Amniotic stem cell (primary cell): ENCODE measurements at regions not wholly inside any gene's neighbourhood (a gene's known extent, or its start where the extent isn't known, plus 50 kb on each side); places are given as distances from the start of the nearest gene placed in this dataset.
"Not testable (repeated sequence)": the region's sequence is repeated elsewhere in the genome, so short reads cannot be mapped to it uniquely, and the experiment has no call there.

Source experiments
- DNase-seq: peaks from one replicate; lab custom pipeline; 2025; lab: John Stamatoyannopoulos, UW

DNA sequence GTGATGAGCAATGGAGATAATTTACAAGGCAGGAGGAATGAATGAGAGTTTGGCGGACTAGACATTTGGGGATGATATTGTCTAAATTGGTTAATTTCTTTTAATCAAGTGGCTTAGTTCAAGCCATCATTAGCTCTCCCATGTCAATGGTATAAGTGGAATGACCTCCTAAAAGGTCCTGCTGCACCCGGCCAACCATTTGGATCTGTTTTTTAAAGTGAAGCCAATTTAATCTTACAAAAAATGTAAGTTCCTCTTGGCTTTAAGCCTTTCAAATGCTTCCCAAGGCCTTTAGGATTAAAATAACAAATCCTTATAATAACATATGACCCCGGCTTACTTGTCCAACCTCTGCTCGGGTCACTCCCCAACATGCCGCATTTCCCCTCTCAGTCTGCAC lies 484.4 kb upstream of the ADAMTS9 start:
- no peak for DNase-seq

DNA sequence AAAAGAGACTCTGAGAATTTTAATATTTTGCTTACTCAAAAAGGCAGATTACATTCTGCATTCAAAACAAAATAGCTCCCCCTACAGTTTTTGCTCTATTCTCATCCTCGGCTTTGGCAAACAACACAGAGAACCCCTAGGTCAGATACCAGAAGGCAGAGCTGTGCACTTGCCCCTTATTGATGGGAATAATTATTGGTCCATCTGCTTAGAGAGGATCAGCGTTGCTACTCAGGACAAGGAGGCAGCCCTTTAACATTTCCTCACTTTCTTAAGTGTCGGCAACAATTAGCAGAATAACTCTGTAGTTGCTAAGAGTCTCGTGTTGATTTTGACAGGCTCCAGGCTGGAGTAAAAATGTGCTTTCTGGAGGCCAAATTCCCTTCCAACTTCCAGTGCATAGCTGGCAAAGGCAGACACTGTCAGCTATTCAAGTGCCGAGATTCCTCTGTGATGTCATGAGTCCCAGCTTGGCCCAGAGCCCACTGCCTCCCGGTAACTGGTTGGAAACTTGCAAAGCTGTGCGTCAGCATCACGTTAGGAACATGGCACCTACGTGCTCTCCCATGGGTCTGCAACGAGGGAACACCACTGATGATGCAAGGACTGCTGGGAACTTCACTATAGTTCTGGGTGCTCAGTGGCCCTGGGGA lies 482.7 kb upstream of the ADAMTS9 start:
- DNase-seq, result no peak

DNA sequence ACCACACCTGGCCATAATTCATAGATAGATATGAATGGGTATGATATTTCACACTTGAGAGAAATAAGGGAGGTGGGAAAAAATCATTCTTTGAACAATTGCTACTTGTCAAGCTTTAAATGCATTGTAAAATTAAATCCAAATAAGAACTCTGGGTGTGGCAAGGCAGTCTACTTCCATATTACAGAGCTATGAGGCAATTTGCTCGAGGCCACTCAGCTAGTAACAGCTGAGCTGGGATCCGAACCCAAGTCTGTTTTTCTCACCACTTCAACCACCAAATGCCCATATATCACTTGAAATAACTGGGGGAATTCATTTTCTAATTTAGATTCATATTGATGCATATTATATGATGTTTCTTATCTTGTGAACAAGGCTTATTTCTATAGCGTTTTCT lies 482.2 kb upstream of the ADAMTS9 start:
- no peak for DNase-seq

DNA sequence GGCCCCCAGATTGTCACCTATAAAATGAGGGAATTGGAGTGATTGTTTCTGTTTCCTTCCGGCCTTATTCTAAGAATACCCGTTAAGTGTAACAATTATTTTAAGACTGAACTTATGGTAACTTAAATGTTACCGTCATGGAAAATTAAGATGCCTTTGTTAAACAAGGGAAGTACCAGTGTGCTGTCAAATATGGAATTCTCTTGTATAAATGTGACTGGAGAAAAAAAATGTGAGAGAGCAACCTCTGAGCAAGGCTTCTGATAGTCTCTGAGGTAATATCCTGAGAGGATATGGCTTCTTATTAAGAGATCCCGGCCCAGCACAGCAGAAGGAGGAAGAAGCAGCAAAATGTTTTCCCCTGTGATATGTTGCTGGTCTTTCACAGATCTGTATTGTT lies 480.7 kb upstream of the ADAMTS9 start:
- no peak for DNase-seq

DNA sequence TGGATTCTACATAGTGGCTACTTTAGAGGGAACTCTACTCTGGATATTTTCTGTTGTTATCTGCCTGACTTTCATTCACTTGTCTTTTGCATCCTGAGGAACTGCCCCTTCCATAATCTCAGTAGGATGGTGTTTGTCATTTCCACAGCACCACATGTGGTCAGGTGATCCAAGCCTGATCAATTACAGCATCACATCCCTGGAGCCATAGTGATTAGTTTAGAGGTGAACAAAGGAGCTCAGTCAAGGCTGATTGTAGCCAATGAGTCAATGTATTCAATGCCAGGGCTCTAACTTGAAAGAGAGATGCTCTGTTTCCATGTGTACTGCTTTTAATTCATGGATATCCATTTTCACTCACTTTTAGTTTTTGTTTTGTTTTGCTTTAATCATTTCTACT lies 478.7 kb upstream of the ADAMTS9 start:
- DNase-seq, result no peak

DNA sequence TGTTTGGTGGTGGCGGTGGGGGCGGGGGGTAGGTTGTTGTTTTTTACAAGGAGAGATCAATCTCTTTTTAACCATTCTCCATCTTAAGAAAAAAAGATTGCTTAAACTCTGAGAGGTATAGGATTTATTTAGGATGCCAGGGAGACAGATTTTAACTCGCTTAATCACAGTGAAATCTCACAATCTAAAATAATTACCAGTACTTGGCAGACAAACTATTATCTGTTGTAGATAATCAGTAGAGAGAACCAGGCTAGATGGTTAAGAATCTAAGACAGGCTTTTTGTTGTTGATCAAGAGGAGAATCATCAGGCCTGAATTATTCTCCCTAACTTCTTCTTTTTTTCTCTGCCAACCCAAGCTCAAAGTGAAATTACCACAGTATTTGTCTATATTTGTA lies 470.2 kb upstream of the ADAMTS9 start:
- no peak for DNase-seq

DNA sequence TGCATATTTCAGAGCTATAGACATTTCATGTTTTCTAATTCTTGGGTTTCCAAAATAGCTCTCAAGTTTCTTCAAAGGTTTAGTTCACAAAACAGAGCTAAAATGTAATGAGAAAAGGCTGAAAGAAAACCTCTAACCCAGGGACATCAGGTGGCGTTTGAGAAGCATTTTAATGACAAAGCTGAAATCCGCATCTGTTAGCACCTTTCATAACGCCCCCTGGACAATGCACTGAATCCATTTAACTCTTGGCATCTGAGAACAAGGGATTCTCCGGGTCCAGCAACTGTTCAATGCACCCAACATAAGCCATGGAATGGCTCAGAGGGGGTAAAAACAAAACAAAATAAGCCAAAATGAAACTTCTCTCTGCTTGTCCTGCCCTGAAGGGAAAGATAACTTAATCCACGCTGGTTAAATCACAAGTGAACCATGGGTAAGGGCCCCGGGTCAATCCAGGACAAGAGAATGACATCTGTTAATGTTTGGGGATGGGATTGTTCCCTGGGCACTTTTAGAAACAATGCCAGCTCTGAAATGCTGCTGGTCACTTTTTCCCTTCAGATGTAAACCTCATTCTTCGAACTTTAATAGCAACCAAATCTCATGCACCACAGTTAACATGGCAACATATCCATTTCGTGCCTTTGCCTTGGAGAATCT lies 466.2 kb upstream of the ADAMTS9 start:
- DNase-seq, result no peak

DNA sequence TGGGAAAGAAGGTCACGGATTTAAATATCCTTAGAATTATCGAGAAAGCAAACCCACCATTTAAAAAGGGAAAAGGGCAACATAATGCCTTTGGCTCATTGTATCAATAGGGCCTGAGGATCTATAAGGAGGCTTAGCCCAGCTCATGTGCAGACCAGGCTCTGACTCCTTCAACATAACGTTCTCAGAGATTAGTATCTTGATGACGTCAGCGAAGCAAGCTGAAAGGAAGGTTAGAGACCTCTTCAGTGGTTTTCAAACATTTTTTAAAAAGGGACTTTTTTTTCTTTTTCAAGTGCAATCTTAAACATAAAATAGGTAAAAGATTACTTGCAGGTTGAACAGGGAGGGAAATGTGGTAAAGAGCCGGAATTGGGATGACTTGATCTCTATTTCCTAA lies 463.9 kb upstream of the ADAMTS9 start:
- no peak for DNase-seq

DNA sequence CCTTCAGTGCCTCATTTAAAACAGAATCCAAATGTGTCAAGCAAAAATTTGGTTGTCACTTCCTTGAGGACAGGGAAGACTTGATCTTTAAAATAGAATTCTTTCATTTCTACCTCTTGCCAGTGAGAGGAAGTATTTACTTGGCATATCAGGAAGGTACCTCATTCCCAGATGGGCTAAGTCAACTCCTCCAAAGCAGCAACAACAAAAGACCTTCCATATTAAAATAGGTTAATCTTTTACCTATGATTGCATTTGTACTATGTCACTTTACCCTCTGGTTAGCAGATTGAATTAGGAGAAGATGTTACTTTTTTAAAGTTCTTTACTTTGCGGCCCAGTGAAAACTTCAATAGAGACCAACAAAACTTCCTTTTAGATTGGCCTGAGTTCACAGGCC lies 462.1 kb upstream of the ADAMTS9 start:
- DNase-seq, result no peak

DNA sequence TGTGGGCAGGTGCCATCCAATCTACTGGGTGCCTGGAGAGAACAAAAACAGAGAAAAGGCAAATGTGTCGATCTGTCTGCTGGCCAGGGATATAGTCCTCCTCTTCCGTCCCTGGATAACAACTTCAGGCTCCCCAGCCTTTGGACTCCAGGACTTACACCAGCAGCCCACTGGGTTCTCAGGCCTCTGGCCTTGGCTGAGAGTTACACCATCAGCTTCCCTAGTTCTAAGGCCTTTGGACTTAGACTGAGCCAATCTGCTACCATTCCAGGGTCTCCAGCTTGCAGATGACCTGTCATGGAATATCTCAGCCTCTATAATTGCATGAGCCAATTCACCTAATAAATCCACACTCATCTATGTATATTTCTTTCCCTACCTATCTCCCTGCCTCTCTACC lies 460.9 kb upstream of the ADAMTS9 start:
- no peak for DNase-seq

DNA sequence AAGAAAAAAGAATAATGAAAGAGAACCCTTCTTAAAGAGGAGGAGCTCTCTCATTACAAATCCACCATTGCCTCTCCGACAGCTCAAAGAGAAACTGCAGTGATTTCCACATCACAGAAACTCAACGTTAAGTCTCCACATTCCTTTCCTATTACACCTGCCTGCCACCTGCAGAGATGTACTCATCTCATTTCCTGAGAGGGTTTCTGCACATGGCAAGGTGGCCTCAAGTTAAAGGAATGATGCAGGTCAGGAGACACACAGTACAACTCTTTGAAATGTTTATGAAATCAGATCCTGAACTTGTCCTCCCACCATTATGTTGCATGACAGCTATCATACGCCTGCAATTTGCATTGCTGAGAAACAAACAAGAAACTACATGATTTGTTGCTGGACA lies 458.4 kb upstream of the ADAMTS9 start:
- DNase-seq, result no peak

DNA sequence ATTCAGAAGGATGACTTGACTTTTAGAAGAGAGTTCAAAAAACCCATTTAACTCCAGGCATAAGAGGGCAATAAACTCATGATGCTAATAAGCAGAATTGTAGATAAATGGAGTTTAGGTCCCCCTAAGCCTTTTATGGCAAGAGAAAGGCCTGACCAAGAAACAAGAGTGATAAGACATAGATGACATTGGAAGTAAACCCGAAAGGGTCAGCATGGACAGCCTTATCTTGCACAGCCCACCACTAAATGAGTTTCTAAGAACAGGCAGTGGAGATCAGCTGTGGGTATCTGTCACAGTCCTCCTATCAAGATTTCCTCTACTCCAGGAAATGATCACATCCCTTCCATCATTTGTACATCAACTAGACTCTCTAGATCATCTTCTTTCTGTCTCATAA lies 457.9 kb upstream of the ADAMTS9 start:
- no peak for DNase-seq

DNA sequence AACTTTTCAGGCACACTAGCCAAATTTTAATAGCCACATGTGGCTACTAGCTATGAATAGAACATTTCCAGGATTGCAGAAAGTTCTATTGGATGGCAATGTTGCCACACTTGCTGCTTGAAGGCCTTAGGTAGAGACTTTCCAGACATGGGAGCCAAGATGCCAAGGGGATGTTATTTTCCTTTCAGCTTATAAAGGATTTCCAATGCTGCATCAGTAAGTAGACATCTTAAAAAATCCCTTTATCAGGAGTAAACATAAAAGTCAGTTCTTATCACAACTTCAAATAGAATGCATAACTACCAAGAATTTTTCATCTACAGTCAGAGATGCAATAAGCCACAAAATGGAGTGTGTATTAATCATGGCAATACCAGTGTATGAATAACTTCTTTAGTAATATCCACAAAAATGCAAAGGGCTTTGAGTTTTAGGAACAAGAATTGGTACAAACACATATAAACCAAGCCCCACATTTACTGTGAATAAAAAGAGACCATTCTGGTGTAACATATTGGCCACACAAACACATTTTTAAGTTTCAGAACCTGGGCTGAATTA lies 457.1 kb upstream of the ADAMTS9 start:
- DNase-seq, result no peak

DNA sequence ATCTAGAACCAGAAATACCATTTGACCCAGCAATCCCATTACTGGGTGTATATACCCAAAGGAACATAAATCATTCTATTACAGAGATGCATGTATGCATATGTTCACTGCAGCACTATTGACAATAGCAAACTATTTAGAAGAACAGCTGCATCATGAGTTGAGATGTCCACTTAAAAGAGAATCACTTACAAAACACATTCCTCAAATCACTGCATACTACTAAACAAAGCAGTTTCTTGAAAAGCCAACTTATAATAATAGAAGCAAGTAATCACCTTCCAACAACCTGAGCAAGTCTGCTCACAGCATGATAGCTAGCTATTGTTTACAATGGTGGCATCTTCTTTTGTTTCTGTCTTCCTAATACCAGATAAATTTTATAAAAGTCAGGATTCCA lies 454.7 kb upstream of the ADAMTS9 start:
- no peak for DNase-seq

DNA sequence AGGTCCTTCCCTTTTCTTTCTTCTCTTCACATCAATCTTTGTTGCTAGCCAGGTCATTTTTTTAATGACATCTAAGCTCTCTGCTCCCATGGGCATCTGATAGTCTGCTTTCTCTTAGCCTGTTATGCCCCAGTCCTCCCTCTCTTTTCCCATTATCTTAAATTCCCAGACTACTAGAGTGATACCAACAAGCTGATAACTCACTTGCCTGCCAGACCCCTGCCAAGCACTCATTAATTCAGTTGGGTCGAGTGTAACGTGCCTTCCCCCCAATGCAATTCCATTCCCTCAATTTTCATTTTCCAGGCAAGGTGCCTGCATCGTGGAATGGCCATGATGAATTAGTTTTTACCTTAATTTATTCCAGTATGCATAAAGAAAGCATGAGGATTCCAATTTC lies 450.8 kb upstream of the ADAMTS9 start:
- no peak for DNase-seq

DNA sequence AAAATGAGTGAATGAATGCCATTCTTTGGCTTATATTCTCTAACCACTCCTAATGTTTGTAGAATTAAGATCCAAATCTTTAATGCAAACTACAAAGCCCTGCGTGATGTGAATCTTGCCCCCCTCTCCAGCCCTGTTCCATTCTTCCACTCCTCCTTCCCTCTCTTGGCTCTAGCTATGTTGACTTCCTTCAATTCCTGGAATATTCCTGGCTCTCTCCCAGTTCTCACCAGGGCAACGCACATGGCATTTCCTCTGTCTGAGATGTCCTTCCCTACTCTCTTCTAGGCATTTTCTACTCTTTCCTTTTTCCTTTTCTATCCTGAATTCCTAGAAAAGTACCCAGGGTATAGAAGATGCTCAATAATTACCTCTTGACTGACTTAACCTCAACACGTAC lies 446.0 kb upstream of the ADAMTS9 start:
- not testable (repeated sequence) for DNase-seq

DNA sequence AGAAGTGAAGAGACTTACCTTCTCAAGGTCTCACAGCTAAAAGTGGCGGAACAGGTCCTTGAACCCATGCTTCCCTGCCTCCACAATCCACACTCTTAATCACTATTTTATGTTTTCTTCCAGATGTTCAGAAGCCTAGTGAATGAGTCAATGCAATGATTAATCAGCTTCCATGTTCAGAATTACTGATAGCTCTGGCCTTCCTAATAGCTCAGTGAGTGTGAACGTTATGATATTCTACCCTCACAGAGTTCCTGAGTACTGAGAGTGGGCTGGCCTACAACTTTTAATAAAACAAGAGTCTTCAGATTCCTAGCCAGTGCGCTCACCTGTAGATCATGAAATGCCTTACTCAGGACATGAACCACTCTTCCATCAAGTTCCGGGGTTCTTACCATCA lies 443.0 kb upstream of the ADAMTS9 start:
- DNase-seq, result no peak

DNA sequence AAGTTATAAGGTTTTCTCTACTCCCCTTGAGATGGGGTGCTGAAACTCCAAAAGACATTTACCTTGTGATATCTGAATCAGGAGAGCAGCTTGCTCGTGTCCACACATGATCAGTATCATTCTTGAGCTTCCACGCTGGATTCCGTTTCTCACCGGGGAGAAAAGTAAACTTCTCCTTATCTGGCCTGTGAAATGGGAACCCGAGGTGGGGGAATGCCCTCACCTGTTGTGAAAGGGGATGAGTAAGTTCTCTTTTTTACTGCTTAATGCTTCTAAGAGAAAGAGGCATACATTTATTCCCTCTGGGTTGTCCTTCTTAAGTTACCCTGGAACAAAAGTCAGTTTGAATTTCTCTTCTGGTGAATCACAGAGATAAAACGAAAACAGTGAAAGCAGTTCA lies 440.5 kb upstream of the ADAMTS9 start:
- DNase-seq, result no peak

DNA sequence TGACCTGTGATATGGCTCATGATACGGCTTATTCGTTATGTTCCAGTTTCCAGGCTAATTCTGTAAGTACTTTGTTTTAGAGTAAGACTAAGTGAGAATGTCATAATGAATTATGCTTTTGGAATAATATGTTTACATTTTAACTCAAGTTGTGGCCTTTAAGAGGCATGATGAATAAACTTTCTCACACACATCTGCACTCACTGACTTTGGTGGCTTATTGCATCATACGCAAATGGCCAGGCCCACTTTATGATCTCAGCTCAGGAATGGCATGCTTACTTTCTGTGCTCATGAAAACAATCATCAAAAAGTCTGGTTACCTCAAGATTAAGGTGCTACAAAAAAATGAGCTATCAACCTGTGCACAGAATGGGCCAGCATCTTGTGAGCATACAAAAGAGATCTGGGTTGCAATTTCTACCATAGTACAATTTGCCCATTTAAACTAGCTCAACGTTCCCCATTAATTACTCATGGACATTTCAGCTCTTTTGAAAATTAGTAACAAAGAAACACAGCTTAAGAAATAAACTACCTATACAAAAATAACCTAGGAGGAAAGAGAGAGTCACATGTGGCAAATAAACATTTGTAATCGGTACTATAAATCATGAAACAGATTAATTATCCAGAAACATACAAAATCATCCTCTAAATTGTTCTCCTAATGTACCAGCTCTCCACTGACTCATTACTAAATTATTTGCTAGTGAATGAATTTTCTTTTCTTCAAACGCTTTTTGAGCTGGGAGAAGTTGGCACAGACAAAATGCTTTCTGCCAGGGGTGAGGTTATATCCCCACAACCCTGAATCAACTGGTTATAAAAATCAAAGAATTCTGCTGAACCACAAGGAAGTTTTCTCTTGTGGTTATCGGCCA lies 439.0 kb upstream of the ADAMTS9 start:
- no peak for DNase-seq

DNA sequence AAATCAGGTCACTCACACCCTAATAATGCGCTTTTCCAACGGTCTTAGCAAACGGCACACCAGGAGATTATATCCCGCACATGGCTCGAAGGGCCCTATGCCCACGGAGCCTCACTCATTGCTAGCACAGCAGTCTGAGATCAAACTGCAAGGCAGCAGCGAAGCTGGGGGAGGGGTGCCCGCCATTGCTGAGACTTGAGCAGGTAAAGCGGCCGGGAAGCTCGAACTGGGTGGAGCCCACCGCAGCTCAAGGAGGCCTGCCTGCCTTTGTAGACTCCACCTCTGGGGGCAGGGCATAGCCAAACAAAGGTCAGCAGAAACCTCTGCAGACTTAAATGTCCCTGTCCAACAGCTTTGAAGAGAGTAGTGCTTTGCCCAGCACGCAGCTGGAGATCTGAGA lies 432.4 kb upstream of the ADAMTS9 start:
- not testable (repeated sequence) for DNase-seq

DNA sequence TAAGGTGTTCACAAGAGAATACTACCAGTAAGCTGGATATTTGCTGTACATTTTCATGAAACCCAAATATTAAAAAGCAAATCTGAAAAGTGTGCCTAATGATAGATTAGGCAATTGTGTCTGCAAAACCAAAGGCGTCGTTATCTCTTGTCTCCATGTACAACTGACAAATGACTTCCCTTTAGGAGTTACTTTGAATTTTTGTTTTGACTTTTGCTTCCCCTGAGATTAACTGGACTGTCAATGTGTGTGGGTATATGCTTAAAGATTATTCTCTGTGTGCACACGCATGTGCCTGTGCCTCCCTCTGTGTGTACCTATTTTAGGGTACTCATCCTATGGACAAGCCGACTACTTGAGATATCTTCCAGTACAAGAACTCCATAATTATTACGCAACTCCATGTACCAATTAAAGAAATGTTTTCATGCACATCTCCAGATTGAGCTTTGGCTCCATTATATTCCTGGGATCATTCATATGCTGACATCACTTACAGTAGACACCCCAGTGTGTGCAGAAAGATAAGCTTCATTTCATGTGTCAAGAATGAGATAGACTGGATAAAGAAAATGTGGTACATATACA lies 431.2 kb upstream of the ADAMTS9 start:
- no peak for DNase-seq

DNA sequence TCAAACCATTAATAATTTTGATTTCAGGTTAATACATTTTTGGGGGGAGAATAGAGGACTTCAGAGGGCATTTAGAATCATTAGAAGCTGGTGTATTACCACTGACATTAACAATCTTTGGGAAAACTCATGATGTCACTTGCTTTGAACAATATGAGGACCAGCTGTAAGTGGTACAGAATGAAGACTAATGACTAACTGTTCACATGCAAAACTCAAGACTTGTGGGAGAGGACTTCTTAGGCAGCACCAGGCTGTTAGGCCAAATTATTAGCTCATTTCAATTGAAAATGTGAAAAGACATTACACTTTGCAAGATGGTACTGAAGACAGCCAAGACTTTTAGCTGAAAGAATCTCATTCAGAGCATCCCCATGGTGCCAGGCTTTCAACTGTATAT lies 426.2 kb upstream of the ADAMTS9 start:
- no peak for DNase-seq
